CD4-positive, alpha-beta memory T cell (primary cell): ENCODE measurements at regions not wholly inside any gene's neighbourhood (a gene's known extent, or its start where the extent isn't known, plus 50 kb on each side); places are given as distances from the start of the nearest gene placed in this dataset.

Experiments used
- CTCF ChIA-PET: fragments of 350-600 bp; sonication (Branson Sonifier 250); formaldehyde crosslinking; loops from one replicate; lab custom pipeline; 2021; ENCODE audit warnings: inconsistent platforms; ENCODE audit not compliant: partially characterized antibody; lab: Charles Lee
- POLR2A ChIA-PET: fragments of 350-600 bp; sonication (Branson Sonifier 250); formaldehyde crosslinking; loops from one replicate; lab custom pipeline; 2021; ENCODE audit not compliant: partially characterized antibody; lab: Charles Lee
- DNase-seq, 5 donors: peaks; one replicate each; pipeline versions ENCODE4 v3.0.0 to v3.0.0-alpha.2; 2020 to 2022; ENCODE audit warnings: mixed read lengths in 1 of 5
- H3K27ac ChIP-seq: one replicate; pipeline ENCODE4 v1.7.0; 2013; ENCODE audit warnings: low read depth, low read length
- H3K27me3 ChIP-seq: 2 replicates; pipeline ENCODE4 v1.7.0; 2013; ENCODE audit warnings: mild to moderate bottlenecking, low read length, moderate library complexity; ENCODE audit not compliant: insufficient read depth
- H3K36me3 ChIP-seq: 2 replicates; pipeline ENCODE4 v1.7.0; 2013; ENCODE audit warnings: mild to moderate bottlenecking, low read length, moderate library complexity; ENCODE audit not compliant: insufficient read depth
- H3K4me1 ChIP-seq: 2 replicates; pipeline ENCODE4 v1.7.0; 2013; ENCODE audit warnings: mild to moderate bottlenecking, low read length, moderate library complexity; ENCODE audit not compliant: insufficient read depth
- H3K4me3 ChIP-seq, 2 donors: one replicate each; pipeline ENCODE4 v1.7.0; 2013; ENCODE audit warnings: low read length in 2 of 2, mild to moderate bottlenecking in 1 of 2
- H3K9me3 ChIP-seq, 2 donors: one replicate each; pipeline ENCODE4 v1.7.0; 2013; ENCODE audit warnings: low read length in 2 of 2, control low read depth in 1 of 2; ENCODE audit not compliant: control insufficient read depth in 1 of 2
- H3K27ac Mint-ChIP-seq, 7 donors: one replicate each; pipeline ENCODE4 v1.8.0; 2020 to 2021; ENCODE audit warnings: mixed read lengths in 7 of 7, mild to moderate bottlenecking in 6 of 7, inconsistent platforms in 3 of 7, moderate library complexity in 3 of 7
- H3K27me3 Mint-ChIP-seq, 2 donors: one replicate each; pipeline ENCODE4 v1.8.0; 2020 to 2021; ENCODE audit warnings: mixed read lengths in 2 of 2
- H3K36me3 Mint-ChIP-seq, 2 donors: one replicate each; pipeline ENCODE4 v1.8.0; 2020 to 2021; ENCODE audit warnings: mixed read lengths in 2 of 2, inconsistent platforms in 1 of 2, mild to moderate bottlenecking in 1 of 2
- H3K4me1 Mint-ChIP-seq, 4 donors: one replicate each; pipeline ENCODE4 v1.8.0; 2020 to 2021; ENCODE audit warnings: mixed read lengths in 4 of 4, mild to moderate bottlenecking in 1 of 4
- H3K4me3 Mint-ChIP-seq, 8 donors: one replicate each; pipeline ENCODE4 v1.8.0; 2020 to 2021; ENCODE audit warnings: mixed read lengths in 8 of 8, mild to moderate bottlenecking in 7 of 8, moderate library complexity in 6 of 8, inconsistent platforms in 3 of 8
- H3K9me3 Mint-ChIP-seq, 8 donors: one replicate each; pipeline ENCODE4 v1.8.0; 2020 to 2021; ENCODE audit warnings: mixed read lengths in 8 of 8, mild to moderate bottlenecking in 5 of 8, inconsistent platforms in 3 of 8, moderate library complexity in 1 of 8
- intact Hi-C: fragments of 100-400 bp; cut with micrococcal nuclease; formaldehyde crosslinking; loops from one replicate; pipeline ENCODE4 v1.15.1; 2023

DNA sequence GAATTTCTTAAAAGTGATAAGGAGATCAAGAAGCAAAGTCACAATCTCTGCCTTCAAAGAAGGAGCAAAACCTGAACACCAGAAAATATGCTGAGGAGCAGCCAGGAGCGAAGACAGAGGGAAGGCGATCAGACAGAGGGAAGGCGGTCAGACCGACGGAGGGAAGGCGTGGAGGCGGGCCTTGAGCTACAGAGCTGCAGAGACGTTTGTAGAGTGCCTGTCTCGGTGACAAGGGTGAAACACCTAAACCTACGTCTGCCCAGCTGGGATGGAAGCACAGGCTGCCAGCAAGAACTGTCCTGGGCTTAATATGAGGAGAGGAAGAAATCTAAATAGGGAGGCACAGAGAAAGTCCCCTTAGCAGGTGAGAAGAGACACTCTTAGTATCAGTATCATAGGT lies 476.0 kb downstream of the OCA2 start:
- Histone ChIP-seq H3K4me3 (no peak overlapping the region), H3K4me1 (no peaks in the 10 kb centered on the region), H3K27me3 (no peaks in the 10 kb centered on the region), H3K36me3 (no peaks in the 10 kb centered on the region), H3K27ac (no peak overlapping the region), H3K9me3 (no peaks in the 10 kb centered on the region)
- no peaks in the 10 kb centered on the region for H3K4me1 Mint-ChIP-seq
- intact Hi-C loops: no loop called here
- H3K36me3 Mint-ChIP-seq: peaks cover 0 to 3% of the 10 kb centered on the region in 2 donors
- ChIA-PET POLR2A (no interaction called here), CTCF (no interaction called here)
- DNase-seq: no peak
- no peak overlapping the region for H3K4me3 Mint-ChIP-seq
- H3K27ac Mint-ChIP-seq: no peak overlapping the region
- peaks cover under 1 to 27% (median 17%) of the 10 kb centered on the region in 8 donors for H3K9me3 Mint-ChIP-seq
- H3K27me3 Mint-ChIP-seq: no peaks in the 10 kb centered on the region

DNA sequence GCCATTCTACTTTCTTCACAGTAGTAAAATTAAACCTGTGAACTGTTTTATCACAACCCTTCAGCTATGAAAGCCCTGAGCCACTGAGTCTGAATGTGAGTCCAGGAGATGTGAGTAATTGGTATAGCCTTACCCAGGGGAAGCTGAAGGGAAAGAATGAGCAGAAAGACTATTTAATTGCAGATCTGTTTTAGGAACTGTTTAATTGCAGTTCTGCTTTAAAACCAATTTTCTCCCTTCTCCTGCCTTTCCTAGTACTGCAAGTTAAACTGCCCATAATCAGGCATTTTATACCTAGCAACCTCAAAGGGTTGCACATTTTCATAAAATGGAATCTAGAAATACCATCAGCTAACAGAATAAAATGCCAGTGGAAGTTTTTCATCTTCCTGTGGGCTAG lies 476.7 kb downstream of the OCA2 start:
- POLR2A ChIA-PET: no interaction called here
- Histone ChIP-seq H3K27me3 (no peaks in the 10 kb centered on the region), H3K36me3 (no peaks in the 10 kb centered on the region), H3K9me3 (no peaks in the 10 kb centered on the region), H3K4me1 (no peaks in the 10 kb centered on the region), H3K27ac (no peak overlapping the region), H3K4me3 (no peak overlapping the region)
- intact Hi-C loops: no loop called here
- no peaks in the 10 kb centered on the region for H3K27me3 Mint-ChIP-seq
- peaks cover 0 to 23% (median 12%) of the 10 kb centered on the region in 8 donors for H3K9me3 Mint-ChIP-seq
- H3K27ac Mint-ChIP-seq: no peak overlapping the region
- CTCF ChIA-PET: no interaction called here
- DNase-seq: no peak
- H3K4me1 Mint-ChIP-seq: no peaks in the 10 kb centered on the region
- H3K4me3 Mint-ChIP-seq: no peak overlapping the region
- peaks cover 0 to under 1% of the 10 kb centered on the region in 2 donors for H3K36me3 Mint-ChIP-seq

DNA sequence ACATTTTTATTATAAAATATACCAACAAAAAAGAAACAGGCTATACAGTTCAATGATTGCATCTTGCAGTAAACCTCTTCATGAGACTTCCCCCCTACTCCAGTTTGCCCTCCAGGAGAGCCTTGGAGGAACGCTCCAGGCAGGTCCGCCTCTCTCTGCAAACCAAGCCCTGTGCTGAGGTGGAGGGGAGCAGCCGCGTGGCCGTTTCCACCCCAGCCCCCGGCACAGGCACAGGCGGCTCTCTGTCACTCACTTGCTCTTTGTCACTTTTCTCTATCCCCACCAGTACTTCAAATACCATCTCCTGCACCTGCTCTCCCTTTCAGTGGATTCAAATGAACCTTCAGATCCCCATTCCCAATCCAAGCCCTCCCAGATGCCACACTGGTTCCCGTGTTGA lies 479.9 kb downstream of the OCA2 start:
- Mint-ChIP-seq H3K36me3 (no peaks in the 10 kb centered on the region), H3K9me3 (peaks cover 0 to 13% (median 5%) of the 10 kb centered on the region in 8 donors), H3K27ac (no peak overlapping the region), H3K4me1 (no peaks in the 10 kb centered on the region), H3K4me3 (no peak overlapping the region), H3K27me3 (no peaks in the 10 kb centered on the region)
- no peaks in the 10 kb centered on the region for H3K9me3 ChIP-seq
- no peak overlapping the region for H3K4me3 ChIP-seq
- CTCF ChIA-PET: no interaction called here
- intact Hi-C loops: no loop called here
- POLR2A ChIA-PET: no interaction called here
- H3K4me1 ChIP-seq: no peaks in the 10 kb centered on the region
- H3K27me3 ChIP-seq: no peaks in the 10 kb centered on the region
- DNase-seq: no peak
- no peak overlapping the region for H3K27ac ChIP-seq
- H3K36me3 ChIP-seq: no peaks in the 10 kb centered on the region

DNA sequence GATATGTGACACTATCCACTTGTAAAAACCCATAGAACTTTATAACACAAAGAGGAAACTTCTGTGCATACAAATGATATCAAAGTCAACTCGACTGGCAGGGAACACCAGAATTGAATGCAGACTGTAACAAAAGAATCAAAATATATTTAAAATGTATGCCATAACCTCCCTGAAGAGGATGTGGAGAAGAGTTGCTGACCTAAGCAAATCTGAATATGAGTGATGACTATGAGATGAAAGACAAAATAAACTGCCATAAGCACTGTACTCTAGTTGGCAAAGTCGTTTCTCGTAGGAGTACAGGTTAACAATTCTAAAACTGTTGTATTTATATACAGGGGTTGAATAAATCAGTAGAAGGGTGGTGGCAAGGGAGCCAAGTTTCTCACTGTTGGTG lies 482.1 kb downstream of the OCA2 start:
- H3K36me3 Mint-ChIP-seq: no peaks in the 10 kb centered on the region
- Histone ChIP-seq H3K36me3 (no peaks in the 10 kb centered on the region), H3K4me3 (no peak overlapping the region), H3K4me1 (no peaks in the 10 kb centered on the region), H3K9me3 (no peaks in the 10 kb centered on the region), H3K27me3 (no peaks in the 10 kb centered on the region), H3K27ac (no peak overlapping the region)
- ChIA-PET POLR2A (no interaction called here), CTCF (no interaction called here)
- H3K9me3 Mint-ChIP-seq: peaks cover 0 to 6% (median 0%) of the 10 kb centered on the region in 8 donors
- no peak for DNase-seq
- no peaks in the 10 kb centered on the region for H3K4me1 Mint-ChIP-seq
- H3K4me3 Mint-ChIP-seq: no peak overlapping the region
- H3K27ac Mint-ChIP-seq: no peak overlapping the region
- no peaks in the 10 kb centered on the region for H3K27me3 Mint-ChIP-seq
- intact Hi-C loops: no loop called here

DNA sequence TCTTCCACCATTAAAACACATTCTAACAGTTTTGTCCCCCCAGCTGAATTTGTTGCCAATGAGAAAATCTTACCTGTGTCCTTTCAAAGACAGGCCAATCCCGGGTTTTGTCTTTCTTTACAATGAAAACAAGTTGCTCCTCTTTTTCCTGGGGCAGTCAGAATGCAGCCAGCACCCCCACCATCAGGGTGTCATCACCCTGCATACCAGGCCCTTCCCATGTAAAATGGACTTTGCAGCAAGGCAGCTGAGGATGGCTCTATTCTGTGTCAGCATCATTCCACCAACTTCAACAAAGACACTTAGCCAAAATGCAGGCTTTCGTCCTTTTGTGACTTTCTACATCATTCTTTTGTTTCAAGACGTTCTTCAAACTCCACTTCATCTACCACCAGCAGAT lies 490.9 kb downstream of the OCA2 start:
- DNase-seq: no peak

DNA sequence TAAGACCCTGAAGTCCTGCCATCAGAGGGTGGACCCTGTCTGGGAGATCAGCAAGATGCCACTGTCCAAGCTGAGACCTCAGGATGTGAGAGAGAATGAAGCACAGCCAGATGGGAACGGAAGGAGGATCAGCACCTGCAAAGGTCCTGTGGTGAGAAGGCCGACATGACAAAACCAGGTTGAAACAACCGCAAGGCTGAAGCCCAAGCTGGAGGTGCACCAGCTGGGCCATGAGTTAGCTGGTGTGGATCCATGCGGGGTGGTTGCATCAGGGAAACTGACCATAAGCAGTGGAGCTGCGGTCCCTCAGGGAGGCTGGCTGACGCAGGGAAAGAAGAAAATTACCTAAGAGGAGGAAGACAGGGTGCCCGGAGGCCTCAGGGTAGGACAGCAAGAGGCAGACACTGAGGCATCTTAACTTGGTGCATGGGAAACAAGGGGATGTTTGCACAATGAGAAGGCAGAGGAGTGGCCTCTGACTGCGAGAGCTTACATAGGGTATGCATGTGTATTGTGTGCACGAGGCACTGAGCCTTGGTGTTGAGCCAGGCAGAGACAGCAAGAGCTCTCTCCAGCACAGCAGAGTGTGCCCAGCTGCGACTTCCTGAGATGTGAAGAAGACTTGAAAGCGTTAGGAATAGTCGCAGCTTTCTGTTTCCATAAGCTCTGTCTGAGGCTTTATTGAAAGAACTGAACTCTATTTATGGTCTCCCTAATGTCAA lies 497.7 kb downstream of the OCA2 start:
- no peak overlapping the region for H3K27ac Mint-ChIP-seq
- H3K4me3 Mint-ChIP-seq: no peak overlapping the region
- Histone ChIP-seq H3K4me3 (no peak overlapping the region), H3K9me3 (no peaks in the 10 kb centered on the region), H3K27me3 (no peaks in the 10 kb centered on the region), H3K4me1 (no peaks in the 10 kb centered on the region), H3K27ac (no peak overlapping the region), H3K36me3 (no peaks in the 10 kb centered on the region)
- POLR2A ChIA-PET: no interaction called here
- H3K36me3 Mint-ChIP-seq: no peaks in the 10 kb centered on the region
- DNase-seq: no peak
- peaks cover 0 to 11% (median 7%) of the 10 kb centered on the region in 8 donors for H3K9me3 Mint-ChIP-seq
- CTCF ChIA-PET: no interaction called here
- no peaks in the 10 kb centered on the region for H3K27me3 Mint-ChIP-seq
- intact Hi-C loops: loop anchor here (10.0 kb wide), 1 partner anchor 63 kb away; no protein-coding TSS in a partner anchor
- no peaks in the 10 kb centered on the region for H3K4me1 Mint-ChIP-seq

More for the DNA sequence above, 490.9 kb downstream of the OCA2 start:
- Histone ChIP-seq H3K4me1 (no peaks in the 10 kb centered on the region), H3K4me3 (no peak overlapping the region), H3K9me3 (no peaks in the 10 kb centered on the region), H3K27me3 (no peaks in the 10 kb centered on the region), H3K27ac (no peak overlapping the region), H3K36me3 (no peaks in the 10 kb centered on the region)
- no peaks in the 10 kb centered on the region for H3K27me3 Mint-ChIP-seq
- no peaks in the 10 kb centered on the region for H3K4me1 Mint-ChIP-seq
- ChIA-PET CTCF (no interaction called here), POLR2A (no interaction called here)
- peaks cover 0 to 11% (median 7%) of the 10 kb centered on the region in 8 donors for H3K9me3 Mint-ChIP-seq
- no peaks in the 10 kb centered on the region for H3K36me3 Mint-ChIP-seq
- intact Hi-C loops: loop anchor here (10.0 kb wide), 1 partner anchor 57 kb away; no protein-coding TSS in a partner anchor
- no peak overlapping the region for H3K27ac Mint-ChIP-seq
- H3K4me3 Mint-ChIP-seq: no peak overlapping the region

DNA sequence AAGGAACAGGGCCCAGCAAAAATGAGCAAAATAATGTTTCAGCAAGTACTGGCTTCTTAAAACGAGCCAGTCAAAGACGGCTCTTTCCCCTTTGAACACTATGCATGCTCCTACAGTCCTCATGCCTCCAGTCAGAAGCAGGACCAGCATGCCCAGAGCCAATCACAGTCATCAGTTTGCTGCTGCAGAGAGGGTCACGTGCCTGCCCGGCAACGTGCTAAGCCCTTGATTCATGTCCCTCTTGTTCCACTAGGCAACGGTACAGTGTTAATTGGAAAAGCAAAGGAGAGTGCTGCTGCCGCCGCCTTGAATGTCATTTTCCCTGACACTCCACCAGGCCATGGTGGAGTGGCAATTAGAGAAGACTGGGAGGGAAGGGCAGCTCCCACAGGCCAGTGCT lies 500.1 kb downstream of the OCA2 start:
- H3K4me1 ChIP-seq: no peaks in the 10 kb centered on the region
- intact Hi-C loops: no loop called here
- H3K9me3 ChIP-seq: no peaks in the 10 kb centered on the region
- H3K27me3 Mint-ChIP-seq: no peaks in the 10 kb centered on the region
- H3K4me3 Mint-ChIP-seq: no peak overlapping the region
- H3K27ac ChIP-seq: no peak overlapping the region
- H3K36me3 ChIP-seq: no peaks in the 10 kb centered on the region
- H3K27ac Mint-ChIP-seq: no peak overlapping the region
- no peaks in the 10 kb centered on the region for H3K27me3 ChIP-seq
- POLR2A ChIA-PET: no interaction called here
- H3K4me1 Mint-ChIP-seq: no peaks in the 10 kb centered on the region
- CTCF ChIA-PET: no interaction called here
- no peak for DNase-seq
- no peaks in the 10 kb centered on the region for H3K36me3 Mint-ChIP-seq
- peaks cover 2 to 11% (median 6%) of the 10 kb centered on the region in 8 donors for H3K9me3 Mint-ChIP-seq
- H3K4me3 ChIP-seq: no peak overlapping the region
